D341Med (cell line): ENCODE measurements at regions not wholly inside any gene's neighbourhood (a gene's known extent, or its start where the extent isn't known, plus 50 kb on each side); places are given as distances from the start of the nearest gene placed in this dataset.
"Not testable (repeated sequence)": the region's sequence is repeated elsewhere in the genome, so short reads cannot be mapped to it uniquely, and the experiment has no call there.

Experiments
- DNase-seq: peaks from one replicate; pipeline ENCODE4 v3.0.0; 2012; ENCODE audit warnings: low spot score

GRCh38 chr5:1974081-1974480 lies 91.4 kb upstream of the IRX4 start:
- no peak for DNase-seq

GRCh38 chr5:1973391-1974013 lies 90.8 kb upstream of the IRX4 start:
- DNase-seq: no peak

DNA sequence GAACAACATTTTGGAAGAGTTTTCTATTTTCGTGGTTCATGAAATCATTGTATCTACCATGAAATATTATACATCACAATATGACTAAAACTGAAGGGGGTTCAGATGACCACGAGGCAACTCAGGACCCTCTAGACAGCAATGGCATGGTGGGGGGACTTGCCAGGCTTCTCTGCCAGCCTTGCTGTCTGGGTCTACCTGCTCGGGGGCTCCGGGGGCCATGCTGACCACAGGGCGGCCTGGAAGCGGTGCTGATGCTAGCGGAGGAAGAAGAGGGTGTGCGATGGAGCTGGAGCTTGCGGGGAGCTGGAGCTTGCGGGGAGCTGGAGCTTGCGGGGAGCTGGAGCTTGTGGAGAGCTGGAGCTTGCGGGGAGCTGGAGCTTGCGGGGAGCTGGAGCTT lies 89.2 kb upstream of the IRX4 start:
- DNase-seq: no peak

GRCh38 chr5:1967736-1968135 lies 85.0 kb upstream of the IRX4 start:
- DNase-seq: no peak

- no peak for DNase-seq
These were observed 83.7 kb upstream of the IRX4 start for GRCh38 chr5:1966461-1966860.

- no peak for DNase-seq
These were observed 83.2 kb upstream of the IRX4 start for GRCh38 chr5:1965925-1966324.

DNA sequence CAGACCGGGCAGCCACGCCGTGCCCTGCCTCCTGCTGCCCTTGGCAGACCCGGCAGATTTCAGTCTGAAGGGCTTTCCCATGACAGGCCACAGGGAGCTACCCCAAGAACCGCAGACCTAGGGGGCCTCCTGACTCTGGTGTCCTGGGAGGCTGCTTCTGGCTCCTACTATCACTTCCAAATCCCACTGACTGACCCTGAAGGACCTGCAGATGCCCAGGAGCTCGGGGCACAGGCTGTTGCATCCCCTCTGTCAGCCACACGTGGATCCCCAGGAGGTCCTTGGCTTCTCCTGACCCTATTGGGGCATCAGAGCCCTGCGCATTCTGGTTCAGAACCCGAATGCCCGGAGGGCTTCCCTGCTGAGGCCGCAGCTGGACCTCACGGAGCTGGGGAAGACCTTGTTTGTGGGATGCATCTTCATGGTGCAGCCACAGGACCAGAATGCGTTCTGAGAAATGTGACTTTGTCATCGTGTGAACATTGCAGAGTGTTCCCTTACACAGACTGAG lies 81.3 kb upstream of the IRX4 start:
- DNase-seq: no peak

- DNase-seq: no peak
These were observed 80.6 kb upstream of the IRX4 start for GRCh38 chr5:1963358-1963757.

DNA sequence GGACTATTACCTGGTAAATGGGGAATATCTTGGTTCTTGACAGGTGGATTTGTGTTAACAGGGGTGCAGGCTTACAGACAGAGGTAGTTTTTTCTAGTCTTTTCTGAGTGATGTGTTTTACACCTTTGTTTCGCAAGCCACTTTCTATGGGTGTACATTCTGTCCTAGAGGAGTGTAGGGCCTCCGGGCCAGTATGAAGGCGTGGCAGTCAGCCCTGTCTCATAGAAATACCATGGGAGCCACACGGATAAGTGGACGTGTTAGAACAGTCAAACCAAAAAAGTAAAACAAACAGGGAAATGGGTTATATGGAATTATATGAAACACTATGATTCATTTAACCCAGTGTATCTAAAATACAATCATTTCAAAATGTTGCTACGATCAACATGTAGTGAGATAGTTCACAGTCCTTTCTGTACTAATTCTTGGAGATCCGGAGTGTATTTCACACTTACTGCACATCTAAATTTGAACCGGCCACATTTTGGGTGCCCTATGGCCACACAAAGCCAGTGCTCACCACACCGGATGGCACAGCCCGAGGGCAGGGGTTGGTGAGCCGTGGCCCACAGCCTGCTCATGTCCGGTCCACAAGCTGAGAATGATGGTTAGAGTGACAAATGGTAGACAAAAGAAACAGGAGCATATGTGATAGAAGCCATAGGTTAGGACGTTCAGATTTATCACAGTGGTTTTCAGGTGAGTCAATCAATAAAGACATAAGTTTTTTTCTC lies 80.1 kb upstream of the IRX4 start:
- no peak for DNase-seq

- DNase-seq: no peak
These were observed 79.3 kb upstream of the IRX4 start for GRCh38 chr5:1961952-1962595.

DNA sequence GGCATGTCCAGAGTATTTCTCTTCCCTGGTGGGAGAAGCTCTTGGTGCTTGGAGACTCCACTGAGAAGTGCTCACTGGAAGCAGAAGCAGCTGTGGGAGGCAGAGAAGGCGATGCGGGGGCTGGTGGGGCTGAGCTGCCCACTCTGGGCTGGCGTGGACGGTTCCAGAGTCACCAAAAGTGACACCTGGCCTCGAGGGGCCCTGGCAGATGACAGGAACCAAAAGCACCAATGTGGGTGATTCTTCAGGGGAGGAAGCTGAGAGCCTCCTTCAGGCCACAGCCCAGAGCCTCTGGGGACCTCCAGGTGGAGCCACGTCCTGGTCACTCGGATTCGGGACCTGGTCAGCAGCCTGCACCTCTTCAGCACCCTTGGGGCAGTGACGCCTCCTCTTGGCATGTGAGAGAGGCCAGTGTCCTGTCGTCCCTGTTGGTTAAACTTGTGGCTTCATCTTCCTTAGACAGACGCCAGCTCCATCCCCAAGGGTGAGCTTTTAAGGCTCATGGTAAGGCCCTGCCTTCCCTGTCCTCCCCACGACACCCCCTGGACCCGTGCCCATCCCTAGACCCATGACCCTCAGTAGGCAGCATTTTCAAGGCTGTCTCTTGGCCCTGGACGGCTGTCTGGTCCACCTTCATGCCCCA lies 78.7 kb upstream of the IRX4 start:
- DNase-seq: no peak

DNA sequence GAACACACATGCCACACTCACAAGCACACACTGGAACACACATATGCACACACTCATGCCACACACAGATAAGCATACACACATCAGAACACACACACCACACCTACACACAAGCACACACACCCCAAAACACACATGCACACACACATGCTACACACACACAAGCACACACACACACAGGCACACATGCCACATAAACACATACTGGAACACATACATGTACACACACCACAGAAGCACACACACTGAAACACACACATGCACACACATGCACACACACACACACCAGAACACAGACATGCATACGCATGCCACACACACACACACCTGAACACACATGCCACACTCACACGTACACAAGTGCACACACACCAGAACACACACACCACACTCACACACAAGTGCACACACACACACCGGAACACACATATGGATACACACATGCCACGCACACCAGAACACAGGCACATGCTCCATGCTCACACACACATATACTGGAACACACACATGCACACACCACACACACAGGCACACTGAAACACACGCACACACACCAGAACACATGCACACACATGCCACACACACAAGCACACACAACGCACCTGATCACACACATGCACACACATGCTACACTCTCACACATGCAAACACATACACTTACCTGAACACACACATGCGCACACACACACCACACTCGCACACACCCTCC lies 78.0 kb upstream of the IRX4 start:
- no peak for DNase-seq

- DNase-seq: no peak
These were observed 77.2 kb upstream of the IRX4 start for GRCh38 chr5:1959725-1960581.

DNA sequence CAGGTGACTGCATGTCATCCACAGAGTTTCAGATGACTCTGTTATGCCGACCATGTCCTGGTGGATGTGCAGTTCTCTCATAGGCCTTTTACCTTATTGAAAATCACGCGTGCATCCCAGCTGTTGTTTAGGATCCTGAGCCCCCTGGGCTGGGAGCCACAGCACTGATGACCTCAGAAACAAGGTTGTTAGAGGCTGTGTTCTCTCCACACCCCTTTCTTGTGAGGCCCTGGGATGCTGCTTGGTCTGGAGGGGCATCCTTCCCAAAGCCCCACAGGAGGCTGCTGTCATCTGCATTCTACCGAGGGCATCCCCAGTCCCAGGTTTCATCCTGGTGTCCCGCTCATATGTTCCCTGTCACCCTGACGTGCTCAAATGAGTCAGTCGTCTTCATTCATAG lies 76.5 kb upstream of the IRX4 start:
- DNase-seq: no peak

DNA sequence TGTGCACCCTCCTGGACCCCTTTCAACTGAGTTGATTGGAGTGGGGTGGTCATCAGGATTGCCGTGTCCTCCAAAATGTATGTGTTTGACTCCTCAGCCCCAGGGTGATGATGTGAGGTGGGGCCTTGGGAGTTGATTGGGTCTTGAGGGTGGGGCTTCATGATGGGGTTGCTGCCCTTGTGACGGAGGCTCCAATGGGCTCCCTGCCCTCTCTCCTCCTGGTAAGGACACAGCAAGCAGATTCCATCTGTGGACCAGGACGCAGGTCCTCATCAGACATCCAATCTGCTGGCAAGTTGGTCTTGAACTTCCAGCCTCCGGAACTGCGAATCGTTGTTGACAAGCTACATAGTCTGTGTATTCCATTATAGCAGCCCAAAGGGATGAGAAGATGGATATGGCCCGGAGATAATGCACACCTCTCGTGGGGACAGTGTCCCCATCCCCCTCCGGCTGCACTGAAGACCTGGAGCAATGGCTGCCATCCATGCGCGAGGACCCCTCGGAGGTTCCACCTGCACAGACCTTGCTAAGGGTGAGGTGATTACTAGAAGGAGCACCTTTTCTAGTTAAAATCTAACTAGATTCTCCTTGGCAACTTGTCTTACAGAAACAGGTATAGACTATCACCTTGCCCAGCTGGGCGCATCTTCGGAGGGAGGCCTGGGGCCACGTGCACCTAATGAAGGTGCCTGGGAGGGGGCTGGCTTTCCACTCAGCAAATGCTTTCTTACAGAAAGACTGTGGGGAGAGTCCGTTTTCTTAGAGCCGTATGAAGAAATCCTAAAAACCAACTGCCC lies 75.7 kb upstream of the IRX4 start:
- no peak for DNase-seq

DNA sequence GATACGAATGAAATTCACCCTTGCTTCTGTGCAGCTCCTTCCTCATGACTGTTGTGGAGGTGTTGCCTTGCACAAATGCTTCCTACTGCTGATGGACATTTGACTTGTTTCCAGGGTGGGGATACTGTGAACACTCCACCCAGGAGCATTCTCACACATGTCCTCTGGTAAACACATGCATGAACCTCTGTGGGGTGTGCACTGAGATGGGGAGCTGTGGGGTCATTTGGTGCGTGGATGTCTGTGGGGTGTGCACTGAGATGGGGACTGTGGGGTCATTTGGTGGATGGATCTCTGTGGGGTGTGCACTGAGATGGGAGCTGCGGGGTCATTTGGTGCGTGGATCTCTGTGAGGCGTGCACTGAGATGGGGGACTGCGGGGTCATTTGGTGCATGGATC lies 72.9 kb upstream of the IRX4 start:
- no peak for DNase-seq

DNA sequence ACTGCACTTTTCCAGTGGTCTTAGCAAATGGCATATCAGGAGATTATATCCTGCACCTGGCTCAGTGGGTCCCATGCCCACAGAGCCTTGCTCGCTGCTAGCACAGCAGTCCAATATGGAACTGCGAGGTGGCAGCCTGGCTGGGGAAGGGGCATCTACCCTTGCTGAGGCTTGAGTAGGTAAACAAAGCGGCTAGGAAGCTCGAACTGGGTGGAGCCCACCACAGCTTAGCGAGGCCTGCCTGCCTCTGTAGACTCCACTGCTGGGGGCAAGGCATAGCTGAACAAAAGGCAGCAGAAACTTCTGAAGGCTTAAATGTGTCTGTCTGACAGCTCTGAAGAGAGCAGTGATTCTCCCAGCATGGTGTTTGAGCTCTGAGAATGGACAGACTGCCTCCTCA lies 71.0 kb upstream of the IRX4 start:
- DNase-seq: not testable (repeated sequence)

GRCh38 chr5:1952444-1953099 lies 69.8 kb upstream of the IRX4 start:
- DNase-seq: no peak

- no peak for DNase-seq
These were observed 69.3 kb upstream of the IRX4 start for GRCh38 chr5:1952021-1952420.
